ENCODE measurements at regions not wholly inside any gene's neighbourhood (a gene's known extent, or its start where the extent isn't known, plus 50 kb on each side); places are given as distances from the start of the nearest gene placed in this dataset.

GRCh38 chr6:44527583-44528369 is 140.3 kb downstream of the CDC5L start:
- TF ChIP-seq EZH2phosphoT487 (IDR thresholded peaks at IDR 0.05; ENCODE audit: borderline replicate concordance) (no peak), CTCF (conservative IDR thresholded peaks at IDR 0.05; ENCODE audit: low read length) (no peak)

Measured in Loucy (cell line).